SK-N-SH (cell line): ENCODE measurements at regions not wholly inside any gene's neighbourhood (a gene's known extent, or its start where the extent isn't known, plus 50 kb on each side); places are given as distances from the start of the nearest gene placed in this dataset.

ENCODE experiments used
- CTCF ChIA-PET: fragments of 300-600, 350-600 bp; formaldehyde crosslinking; extraction: SDS; loops from one replicate; lab custom pipeline; 2021; lab: Yijun Ruan, JAX
- POLR2A ChIA-PET: fragments of 350-600 bp; sonication (Branson Sonifier 250); formaldehyde crosslinking; extraction: SDS; loops from one replicate; lab custom pipeline; 2020; ENCODE audit warnings: antibody characterized with exemption, inconsistent platforms; lab: Yijun Ruan, JAX
- DNase-seq: peaks from one replicate; pipeline ENCODE4 v3.0.0; 2012
- H2AFZ ChIP-seq: fragments of 200-600 bp; sonication (generic); 2 replicates; pipeline ENCODE4 v1.8.1; 2016; ENCODE audit warnings: antibody characterized with exemption, mild to moderate bottlenecking, low read depth
- H3F3A ChIP-seq: fragments of 200-600 bp; sonication (generic); replicated peaks from 2 replicates; pipeline ENCODE3; 2016; ENCODE audit warnings: antibody characterized with exemption, mild to moderate bottlenecking; ENCODE audit not compliant: insufficient read depth
- H3K27ac ChIP-seq, 2 experiments: fragments of 200-500 bp in 1 of 2; fragments of 200-600 bp in 1 of 2; sonication (Bioruptor generic) in 1 of 2; sonication (generic), shearing (Covaris generic) in 1 of 2; 2 replicates each; pipeline versions ENCODE4 v1.5.1 to v1.6.1; 2014 to 2016; ENCODE audit warnings: low read depth in 2 of 2, inconsistent platforms in 1 of 2, low read length in 1 of 2, mild to moderate bottlenecking in 1 of 2, mixed read lengths in 1 of 2
- H3K27me3 ChIP-seq: fragments of 200-600 bp; sonication (generic), shearing (Covaris generic); 2 replicates; pipeline ENCODE4 v1.6.1; 2016; ENCODE audit warnings: mixed run types; ENCODE audit not compliant: insufficient read depth
- H3K36me3 ChIP-seq, 2 experiments: fragments of 200-500 bp in 1 of 2; fragments of 200-600 bp in 1 of 2; sonication (Bioruptor generic) in 1 of 2; sonication (generic) in 1 of 2; replicated peaks in 1 of 2; 2 replicates each; pipeline versions ENCODE3 to v1.5.1; 2014 to 2016; ENCODE audit warnings: low read length in 1 of 2, mild to moderate bottlenecking in 1 of 2; ENCODE audit not compliant: insufficient read depth in 2 of 2, control insufficient read depth in 1 of 2
- H3K4me1 ChIP-seq, 2 experiments: fragments of 200-500 bp in 1 of 2; fragments of 200-600 bp in 1 of 2; sonication (Bioruptor generic) in 1 of 2; sonication (generic), shearing (Covaris generic) in 1 of 2; 2 replicates each; pipeline versions ENCODE4 v1.5.1 to v1.6.1; 2014 to 2016; ENCODE audit warnings: low read depth in 1 of 2, low read length in 1 of 2, mixed run types in 1 of 2; ENCODE audit not compliant: insufficient read depth in 2 of 2, control insufficient read depth in 1 of 2
- H3K4me2 ChIP-seq: fragments of 200-600 bp; sonication (generic), shearing (Covaris generic); 2 replicates; pipeline ENCODE4 v1.6.1; 2017; ENCODE audit warnings: mixed run types
- H3K4me3 ChIP-seq, 2 experiments: fragments of 200-500 bp in 1 of 2; fragments of 200-600 bp in 1 of 2; sonication (Bioruptor generic) in 1 of 2; sonication (generic), shearing (Covaris generic) in 1 of 2; 2 replicates each; pipeline versions ENCODE4 v1.5.1 to v1.8.1; 2014 to 2016; ENCODE audit warnings: low read depth in 2 of 2, inconsistent platforms in 1 of 2, low read length in 1 of 2, mild to moderate bottlenecking in 1 of 2, mixed read lengths in 1 of 2, moderate library complexity in 1 of 2
- H3K79me2 ChIP-seq: fragments of 200-600 bp; sonication (generic); 2 replicates; pipeline ENCODE4 v1.8.1; 2017; ENCODE audit warnings: mild to moderate bottlenecking; ENCODE audit not compliant: insufficient read depth
- H3K9ac ChIP-seq: fragments of 200-600 bp; sonication (generic); 2 replicates; pipeline ENCODE4 v1.6.1; 2017; ENCODE audit warnings: mixed run types
- H3K9me2 ChIP-seq: fragments of 200-600 bp; sonication (generic); 2 replicates; pipeline ENCODE4 v1.6.1; 2017; ENCODE audit warnings: mixed run types
- H3K9me3 ChIP-seq: fragments of 200-600 bp; sonication (generic); 2 replicates; pipeline ENCODE4 v1.6.1; 2017; ENCODE audit warnings: mixed run types, mild to moderate bottlenecking, moderate library complexity
- H4K20me1 ChIP-seq: fragments of 200-600 bp; sonication (generic); 2 replicates; pipeline ENCODE4 v1.6.1; 2017; ENCODE audit warnings: mild to moderate bottlenecking, mixed run types; ENCODE audit not compliant: insufficient read depth
- EP300 ChIP-seq, 2 experiments: IDR thresholded peaks; 2 replicates each; pipeline versions ENCODE4 v1.4.0 to v1.6.1; 2012; ENCODE audit warnings: borderline replicate concordance in 1 of 2, low read depth in 1 of 2, low read length in 1 of 2
- EZH2phosphoT487 ChIP-seq: fragments of 200-600 bp; sonication (generic); IDR thresholded peaks from 2 replicates; pipeline ENCODE4 v1.6.1; 2017; ENCODE audit warnings: low read depth, mixed run types, mild to moderate bottlenecking, antibody characterized with exemption, moderate library complexity, borderline replicate concordance
- FOSL2 ChIP-seq: IDR thresholded peaks from 2 replicates; pipeline ENCODE4 v1.4.0; 2012; ENCODE audit warnings: low read depth, mild to moderate bottlenecking, moderate library complexity, borderline replicate concordance
- GATA2 ChIP-seq: sonication (generic); formaldehyde crosslinking; IDR thresholded peaks from 2 replicates; pipeline ENCODE4 v1.5.0; 2020; ENCODE audit warnings: mild to moderate bottlenecking, missing genetic modification reagents
- IRF3 ChIP-seq: fragments of 150-350 bp; IDR thresholded peaks from 2 replicates; pipeline ENCODE4 v1.6.1; 2016; ENCODE audit warnings: mild to moderate bottlenecking, low read depth, low read length
- MAX ChIP-seq: IDR thresholded peaks from 2 replicates; pipeline ENCODE4 v1.4.0; 2012; ENCODE audit warnings: low read depth
- MEF2A ChIP-seq: IDR thresholded peaks from 2 replicates; pipeline ENCODE4 v1.4.0; 2012; ENCODE audit warnings: low read depth, borderline replicate concordance
- NRF1 ChIP-seq: IDR thresholded peaks from 2 replicates; pipeline ENCODE4 v1.6.1; 2012; ENCODE audit warnings: low read depth, mild to moderate bottlenecking, low read length
- PBX3 ChIP-seq: IDR thresholded peaks from 2 replicates; pipeline ENCODE4; 2012
- POLR2AphosphoS5 ChIP-seq: IDR thresholded peaks from 2 replicates; pipeline ENCODE4 v1.6.1; 2012; ENCODE audit warnings: low read depth, low read length
- RCOR1 ChIP-seq: fragments of 150-350 bp; IDR thresholded peaks from 2 replicates; pipeline ENCODE4 v1.6.1; 2017; ENCODE audit warnings: antibody characterized with exemption, low read length
- RXRA ChIP-seq: IDR thresholded peaks from 2 replicates; pipeline ENCODE4 v1.4.0; 2012; ENCODE audit warnings: low read depth, mild to moderate bottlenecking, borderline replicate concordance
- TCF12 ChIP-seq: IDR thresholded peaks from 2 replicates; pipeline ENCODE4 v1.4.0; 2012
- USF1 ChIP-seq: IDR thresholded peaks from 2 replicates; pipeline ENCODE4 v1.4.0; 2012; ENCODE audit warnings: low read depth, borderline replicate concordance
- USF2 ChIP-seq: fragments of 150-350 bp; IDR thresholded peaks from 2 replicates; pipeline ENCODE4 v1.6.1; 2017; ENCODE audit warnings: antibody characterized with exemption, low read length, low read depth, borderline replicate concordance
- WGBS: methylation state at CpG from one replicate; pipeline ENCODE4 v1.1.6; 2017; ENCODE audit warnings: low lambda C conversion rate; 5-methylcytosine and 5-hydroxymethylcytosine counted together

- H3K9ac ChIP-seq: no peak overlapping the region
- CTCF ChIA-PET: interaction anchor here (1.4 to 2.9 kb wide), 2 partner anchors 8 to 593 kb away, joined by 6 read pairs; no protein-coding TSS in a partner anchor
- H3F3A ChIP-seq: no peaks in the 10 kb centered on the region
- 24% methylated on average over 1 of the region's 1 CpG for WGBS
- no peak for TF ChIP-seq PBX3
- no peak for TF ChIP-seq EZH2phosphoT487
- no peak for TF ChIP-seq GATA2 (CRISPR knock-in tag)
- TF ChIP-seq USF1: no peak
- TF ChIP-seq IRF3: no peak
- TF ChIP-seq RCOR1: no peak
- no peak for TF ChIP-seq USF2
- no peak for TF ChIP-seq RXRA
- TF ChIP-seq FOSL2: no peak
- no peak for TF ChIP-seq POLR2AphosphoS5
- TF ChIP-seq TCF12: no peak
- TF ChIP-seq EP300 (IDR thresholded peaks at IDR 0.05; ENCODE audit: borderline replicate concordance in 1 of 2, low read depth in 1 of 2, low read length in 1 of 2): no peak
- no peak for TF ChIP-seq MEF2A
- no peak for TF ChIP-seq NRF1
- TF ChIP-seq MAX: no peak
- TF ChIP-seq, all 33 proteins: peak for 0
- Histone ChIP-seq H4K20me1 (no peaks in the 10 kb centered on the region), H3K27ac (no peak overlapping the region), H2AFZ (no peak overlapping the region), H3K4me3 (no peak overlapping the region), H3K79me2 (no peaks in the 10 kb centered on the region), H3K27me3 (no peaks in the 10 kb centered on the region), H3K9me2 (no peaks in the 10 kb centered on the region), H3K4me2 (no peak overlapping the region), H3K4me1 (no peaks in the 10 kb centered on the region), H3K9me3 (no peaks in the 10 kb centered on the region), H3K36me3 (no peaks in the 10 kb centered on the region)
- POLR2A ChIA-PET: no interaction called here
- DNase-seq: no peak
Measured at GRCh38 chr4:85154591-85154990, 188.1 kb upstream of the WDFY3 start.
